ENCODE measurements at regions not wholly inside any gene's neighbourhood (a gene's known extent, or its start where the extent isn't known, plus 50 kb on each side); places are given as distances from the start of the nearest gene placed in this dataset.

DNA sequence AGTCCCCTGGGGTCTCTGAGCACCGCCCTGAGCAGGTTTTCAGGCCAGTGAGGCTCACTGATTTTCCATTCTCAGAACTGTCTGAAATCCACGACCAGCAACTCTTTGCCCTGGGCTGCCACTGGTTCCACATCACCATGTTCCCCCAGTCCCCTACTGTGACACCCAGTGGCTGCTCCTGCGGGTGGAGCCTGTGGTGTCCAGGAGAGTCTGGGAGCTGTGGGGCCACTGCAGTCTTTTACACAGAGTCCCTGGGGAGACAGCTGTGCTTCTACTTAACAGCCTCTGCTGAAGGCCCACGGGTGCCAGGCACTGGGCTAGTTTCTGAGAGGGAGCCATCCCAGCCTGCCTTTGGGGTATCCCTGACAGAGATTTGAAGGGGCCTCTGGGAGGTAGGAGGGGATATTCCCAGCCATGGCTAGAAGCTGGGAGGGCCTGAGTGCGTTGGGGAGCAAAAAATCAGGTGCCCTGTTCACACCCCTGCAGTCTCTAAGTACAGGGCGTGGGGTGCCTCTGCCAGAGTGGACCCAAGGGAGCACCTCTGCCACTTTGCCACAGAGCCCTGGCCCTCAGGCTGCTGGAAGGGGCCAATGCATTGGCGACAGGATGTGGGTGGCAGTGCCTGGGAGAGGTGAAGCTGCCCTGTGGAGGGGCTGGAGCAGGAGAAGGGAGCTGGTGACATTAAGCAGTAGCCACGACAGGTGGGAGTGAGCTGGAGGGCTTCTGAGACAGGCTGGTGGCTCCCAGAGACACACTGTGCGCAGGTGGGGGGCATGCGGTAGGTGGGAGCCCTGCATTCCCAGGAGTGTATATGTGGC is 200.2 kb upstream of the ZNF536 start:
- TF ChIP-seq, protein P1, sequence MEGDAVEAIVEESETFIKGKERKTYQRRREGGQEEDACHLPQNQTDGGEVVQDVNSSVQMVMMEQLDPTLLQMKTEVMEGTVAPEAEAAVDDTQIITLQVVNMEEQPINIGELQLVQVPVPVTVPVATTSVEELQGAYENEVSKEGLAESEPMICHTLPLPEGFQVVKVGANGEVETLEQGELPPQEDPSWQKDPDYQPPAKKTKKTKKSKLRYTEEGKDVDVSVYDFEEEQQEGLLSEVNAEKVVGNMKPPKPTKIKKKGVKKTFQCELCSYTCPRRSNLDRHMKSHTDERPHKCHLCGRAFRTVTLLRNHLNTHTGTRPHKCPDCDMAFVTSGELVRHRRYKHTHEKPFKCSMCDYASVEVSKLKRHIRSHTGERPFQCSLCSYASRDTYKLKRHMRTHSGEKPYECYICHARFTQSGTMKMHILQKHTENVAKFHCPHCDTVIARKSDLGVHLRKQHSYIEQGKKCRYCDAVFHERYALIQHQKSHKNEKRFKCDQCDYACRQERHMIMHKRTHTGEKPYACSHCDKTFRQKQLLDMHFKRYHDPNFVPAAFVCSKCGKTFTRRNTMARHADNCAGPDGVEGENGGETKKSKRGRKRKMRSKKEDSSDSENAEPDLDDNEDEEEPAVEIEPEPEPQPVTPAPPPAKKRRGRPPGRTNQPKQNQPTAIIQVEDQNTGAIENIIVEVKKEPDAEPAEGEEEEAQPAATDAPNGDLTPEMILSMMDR (conservative IDR thresholded peaks at IDR 0.05; ENCODE audit: low read depth, low read length) = no peak
- Histone ChIP-seq H3K4me3 (IDR thresholded peaks at IDR 0.05; ENCODE audit: insufficient read depth, low read depth, low read length) (no peak overlapping the region), H3K79me2 (ENCODE audit: insufficient read depth, low read depth) (no peaks in the 10 kb centered on the region)

DNA sequence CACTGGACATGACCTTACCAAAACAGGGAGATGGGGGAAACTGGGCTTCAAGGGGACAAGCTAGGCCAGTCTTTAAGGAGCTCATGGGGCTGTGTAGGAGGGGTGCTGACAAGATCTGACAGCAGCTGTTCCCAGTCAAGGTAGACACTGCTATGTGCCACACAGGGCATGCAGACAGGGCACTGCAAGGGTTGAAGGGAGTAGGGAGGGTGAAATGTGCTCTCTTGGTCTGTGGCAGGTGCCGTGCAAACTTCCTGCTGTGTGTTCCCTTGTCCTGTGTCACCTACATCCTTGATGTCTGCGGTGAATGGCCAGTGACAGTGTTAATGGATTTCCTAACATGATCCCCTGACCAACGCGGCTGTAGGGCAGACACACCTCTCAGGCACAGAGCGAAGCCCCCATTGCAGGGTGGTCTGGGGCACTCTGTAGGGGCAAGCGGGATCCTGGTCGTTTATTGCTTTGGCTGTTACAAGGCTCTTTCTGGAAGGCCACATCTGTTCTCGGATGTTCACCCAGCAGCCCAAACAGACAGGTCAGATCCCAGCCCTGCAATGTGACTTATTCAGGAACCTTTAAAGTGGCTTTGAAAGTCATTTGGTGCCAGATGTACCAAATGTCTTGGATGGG is 199.5 kb upstream of the ZNF536 start:
- Histone ChIP-seq H2AFZ (ENCODE audit: low read depth) (no peak overlapping the region), H3K4me2 (no peak overlapping the region), H3K9ac (no peak overlapping the region), H3K27me3 (ENCODE audit: insufficient read depth, low read depth) (no peaks in the 10 kb centered on the region), H3K4me3 (IDR thresholded peaks at IDR 0.05; ENCODE audit: insufficient read depth, low read depth, low read length) (no peak overlapping the region), H3K27ac (no peak overlapping the region), H3K36me3 (ENCODE audit: insufficient read depth) (no peaks in the 10 kb centered on the region), H3K4me1 (ENCODE audit: low read depth, poor library complexity, severe bottlenecking) (no peaks in the 10 kb centered on the region), H3K79me2 (ENCODE audit: insufficient read depth, low read depth) (no peaks in the 10 kb centered on the region), H4K20me1 (ENCODE audit: insufficient read depth) (no peaks in the 10 kb centered on the region)
- TF ChIP-seq, protein P1 (conservative IDR thresholded peaks at IDR 0.05; ENCODE audit: low read depth, low read length) = no peak

More for the DNA sequence above, 200.2 kb upstream of the ZNF536 start:
- no peak overlapping the region for H3K27ac ChIP-seq
- H3K36me3 ChIP-seq (ENCODE audit: insufficient read depth) = no peaks in the 10 kb centered on the region
- no peak overlapping the region for H2AFZ ChIP-seq (ENCODE audit: low read depth)
- H3K4me1 ChIP-seq (ENCODE audit: low read depth, poor library complexity, severe bottlenecking) = no peaks in the 10 kb centered on the region
- H3K9ac ChIP-seq = no peak overlapping the region
- no peak overlapping the region for H3K4me2 ChIP-seq
- H4K20me1 ChIP-seq (ENCODE audit: insufficient read depth) = no peaks in the 10 kb centered on the region
- no peaks in the 10 kb centered on the region for H3K27me3 ChIP-seq (ENCODE audit: insufficient read depth, low read depth)

DNA sequence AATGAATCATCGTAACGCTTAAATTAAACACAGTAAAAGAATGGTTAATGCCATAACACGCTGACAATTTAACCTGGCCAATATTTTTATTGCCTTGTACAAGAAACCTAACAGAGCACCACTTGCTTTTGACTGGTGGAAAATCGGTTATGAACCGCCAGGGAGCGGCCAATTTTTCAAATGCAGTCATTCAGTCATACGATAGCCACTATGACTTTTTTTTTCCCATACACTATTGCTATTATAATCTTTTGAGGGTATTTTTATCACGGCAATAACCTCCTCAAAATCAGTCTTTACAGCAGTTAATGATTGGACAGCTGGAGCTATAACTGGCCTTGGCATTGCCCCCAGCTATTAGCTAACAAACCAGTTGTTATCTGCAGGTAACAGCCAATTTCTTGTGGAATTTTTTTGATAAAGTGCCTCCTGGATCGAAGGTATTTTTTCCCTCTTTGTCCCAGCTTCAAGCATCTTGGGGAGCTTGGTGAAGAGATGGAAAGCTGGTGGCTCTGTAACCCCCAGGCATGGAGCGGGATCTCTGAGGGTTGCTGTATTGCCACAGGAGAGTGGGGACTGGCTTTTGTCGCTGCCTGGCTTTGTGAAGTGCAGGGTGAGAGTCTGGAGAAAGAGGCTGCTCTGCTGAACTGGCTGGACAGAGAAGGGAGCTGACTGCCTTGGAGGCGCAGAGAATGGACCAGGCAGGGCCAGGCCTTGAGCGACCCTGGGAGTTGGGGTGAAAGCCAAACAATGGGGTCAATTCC is 198.4 kb upstream of the ZNF536 start:
- Histone ChIP-seq H3K4me1 (ENCODE audit: low read depth, poor library complexity, severe bottlenecking) (no peaks in the 10 kb centered on the region), H3K36me3 (ENCODE audit: insufficient read depth) (no peaks in the 10 kb centered on the region), H3K79me2 (ENCODE audit: insufficient read depth, low read depth) (no peaks in the 10 kb centered on the region), H3K9ac (no peak overlapping the region), H3K4me3 (IDR thresholded peaks at IDR 0.05; ENCODE audit: insufficient read depth, low read depth, low read length) (no peak overlapping the region), H3K4me2 (no peak overlapping the region), H2AFZ (ENCODE audit: low read depth) (no peak overlapping the region), H4K20me1 (ENCODE audit: insufficient read depth) (no peaks in the 10 kb centered on the region), H3K27me3 (ENCODE audit: insufficient read depth, low read depth) (no peaks in the 10 kb centered on the region), H3K27ac (no peak overlapping the region)
- TF ChIP-seq, protein P1 (conservative IDR thresholded peaks at IDR 0.05; ENCODE audit: low read depth, low read length) = no peak

DNA sequence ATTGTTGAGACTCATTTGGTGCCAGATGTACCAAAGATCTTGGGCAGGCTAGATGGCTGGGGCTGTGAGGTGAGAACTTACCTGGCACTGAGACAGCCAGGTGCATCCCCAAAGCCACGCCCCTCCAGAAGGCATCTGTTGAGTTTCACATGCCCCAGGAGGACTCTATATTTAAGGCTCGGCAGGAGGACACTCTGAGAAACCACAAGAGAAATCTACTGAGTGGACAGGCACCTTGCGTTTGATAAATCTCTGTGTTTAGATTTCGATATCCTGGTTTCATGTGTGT is 197.9 kb upstream of the ZNF536 start:
- Histone ChIP-seq H2AFZ (ENCODE audit: low read depth) (no peak overlapping the region), H3K4me1 (ENCODE audit: low read depth, poor library complexity, severe bottlenecking) (no peaks in the 10 kb centered on the region), H3K79me2 (ENCODE audit: insufficient read depth, low read depth) (no peaks in the 10 kb centered on the region), H3K27me3 (ENCODE audit: insufficient read depth, low read depth) (no peaks in the 10 kb centered on the region), H4K20me1 (ENCODE audit: insufficient read depth) (no peaks in the 10 kb centered on the region), H3K27ac (no peak overlapping the region), H3K36me3 (ENCODE audit: insufficient read depth) (no peaks in the 10 kb centered on the region), H3K4me3 (IDR thresholded peaks at IDR 0.05; ENCODE audit: insufficient read depth, low read depth, low read length) (no peak overlapping the region), H3K4me2 (no peak overlapping the region), H3K9ac (no peak overlapping the region)
- TF ChIP-seq, protein P1 (conservative IDR thresholded peaks at IDR 0.05; ENCODE audit: low read depth, low read length) = no peak
